Activated CD4-positive, alpha-beta T cell treated with anti-CD3 and anti-CD28 coated beads, Interleukin-2, amount 50 U/mL, for 16 hours (primary cell): ENCODE measurements at regions not wholly inside any gene's neighbourhood (a gene's known extent, or its start where the extent isn't known, plus 50 kb on each side); places are given as distances from the start of the nearest gene placed in this dataset.

ENCODE experiments used
- DNase-seq: peaks from one replicate; pipeline ENCODE4 v3.0.0-alpha.2; 2020

- DNase-seq = no peak
Measured at GRCh38 chr2:236883819-236884218, 201.9 kb upstream of the COPS8 start.

- DNase-seq = no peak
Measured at GRCh38 chr2:236884569-236885175, 201.0 kb upstream of the COPS8 start.

- no peak for DNase-seq
Measured at GRCh38 chr2:236886456-236886855, 199.2 kb upstream of the COPS8 start.

- no peak for DNase-seq
Measured at GRCh38 chr2:236887531-236887930, 198.2 kb upstream of the COPS8 start.

GRCh38 chr2:236887953-236888793, 197.5 kb upstream of the COPS8 start:
- DNase-seq = no peak

- no peak for DNase-seq
Measured at GRCh38 chr2:236888794-236889780, 196.6 kb upstream of the COPS8 start.

- no peak for DNase-seq
Measured at GRCh38 chr2:236889791-236890704, 195.6 kb upstream of the COPS8 start.

GRCh38 chr2:236892721-236893120, 193.0 kb upstream of the COPS8 start:
- DNase-seq = no peak

GRCh38 chr2:236894791-236895190, 190.9 kb upstream of the COPS8 start:
- no peak for DNase-seq

GRCh38 chr2:236895497-236895896, 190.2 kb upstream of the COPS8 start:
- DNase-seq = no peak

GRCh38 chr2:236896688-236897087, 189.0 kb upstream of the COPS8 start:
- no peak for DNase-seq

- DNase-seq = no peak
Measured at GRCh38 chr2:236899146-236899545, 186.5 kb upstream of the COPS8 start.

GRCh38 chr2:236899950-236900640, 185.6 kb upstream of the COPS8 start:
- DNase-seq = no peak

GRCh38 chr2:236901956-236902355, 183.7 kb upstream of the COPS8 start:
- no peak for DNase-seq

GRCh38 chr2:236903978-236904377, 181.7 kb upstream of the COPS8 start:
- DNase-seq = no peak

- no peak for DNase-seq
Measured at GRCh38 chr2:236904389-236905263, 181.1 kb upstream of the COPS8 start.

- DNase-seq = no peak
Measured at GRCh38 chr2:236905976-236906375, 179.7 kb upstream of the COPS8 start.

GRCh38 chr2:236908439-236909192, 177.1 kb upstream of the COPS8 start:
- DNase-seq = no peak

- no peak for DNase-seq
Measured at GRCh38 chr2:236909193-236909504, 176.5 kb upstream of the COPS8 start.

GRCh38 chr2:236909802-236910201, 175.9 kb upstream of the COPS8 start:
- no peak for DNase-seq
